ENCODE measurements at regions not wholly inside any gene's neighbourhood (a gene's known extent, or its start where the extent isn't known, plus 50 kb on each side); places are given as distances from the start of the nearest gene placed in this dataset.

DNA sequence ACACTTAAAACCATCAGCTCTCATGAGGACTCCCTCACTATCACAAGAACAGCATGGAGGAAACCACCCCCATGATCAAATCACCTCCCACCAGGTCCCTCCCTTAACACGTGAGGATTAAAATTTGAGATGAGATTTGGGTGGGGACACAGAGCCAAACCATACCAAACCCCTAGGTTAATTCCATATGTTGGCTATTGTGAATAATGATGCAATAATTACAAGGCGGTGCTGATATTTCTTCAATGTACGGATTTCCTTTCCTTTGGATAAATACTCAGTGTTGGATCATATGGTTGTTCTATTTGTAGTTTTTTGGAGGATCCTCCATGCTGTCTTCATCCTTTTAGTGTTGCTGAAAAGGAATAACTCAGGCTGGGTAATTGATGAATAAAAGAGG is 652.1 kb upstream of the PKDCC start:
- TF ChIP-seq, protein P1, sequence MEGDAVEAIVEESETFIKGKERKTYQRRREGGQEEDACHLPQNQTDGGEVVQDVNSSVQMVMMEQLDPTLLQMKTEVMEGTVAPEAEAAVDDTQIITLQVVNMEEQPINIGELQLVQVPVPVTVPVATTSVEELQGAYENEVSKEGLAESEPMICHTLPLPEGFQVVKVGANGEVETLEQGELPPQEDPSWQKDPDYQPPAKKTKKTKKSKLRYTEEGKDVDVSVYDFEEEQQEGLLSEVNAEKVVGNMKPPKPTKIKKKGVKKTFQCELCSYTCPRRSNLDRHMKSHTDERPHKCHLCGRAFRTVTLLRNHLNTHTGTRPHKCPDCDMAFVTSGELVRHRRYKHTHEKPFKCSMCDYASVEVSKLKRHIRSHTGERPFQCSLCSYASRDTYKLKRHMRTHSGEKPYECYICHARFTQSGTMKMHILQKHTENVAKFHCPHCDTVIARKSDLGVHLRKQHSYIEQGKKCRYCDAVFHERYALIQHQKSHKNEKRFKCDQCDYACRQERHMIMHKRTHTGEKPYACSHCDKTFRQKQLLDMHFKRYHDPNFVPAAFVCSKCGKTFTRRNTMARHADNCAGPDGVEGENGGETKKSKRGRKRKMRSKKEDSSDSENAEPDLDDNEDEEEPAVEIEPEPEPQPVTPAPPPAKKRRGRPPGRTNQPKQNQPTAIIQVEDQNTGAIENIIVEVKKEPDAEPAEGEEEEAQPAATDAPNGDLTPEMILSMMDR (IDR thresholded peaks at IDR 0.05; ENCODE audit: control insufficient read depth, insufficient read depth, low read depth, low read length, missing control alignments), result no peak
- no peak overlapping the region for H3K4me3 ChIP-seq (ENCODE audit: control insufficient read depth, low read depth, low read length)
- no peak for DNase-seq (ENCODE audit: low read depth)

- TF ChIP-seq, protein P1 (IDR thresholded peaks at IDR 0.05; ENCODE audit: control insufficient read depth, insufficient read depth, low read depth, low read length, missing control alignments), result no peak
- no peak overlapping the region for H3K4me3 ChIP-seq (ENCODE audit: control insufficient read depth, low read depth, low read length)
- DNase-seq (ENCODE audit: low read depth), result no peak
Observed at GRCh38 chr2:41399437-41400087, 648.3 kb upstream of the PKDCC start.

DNA sequence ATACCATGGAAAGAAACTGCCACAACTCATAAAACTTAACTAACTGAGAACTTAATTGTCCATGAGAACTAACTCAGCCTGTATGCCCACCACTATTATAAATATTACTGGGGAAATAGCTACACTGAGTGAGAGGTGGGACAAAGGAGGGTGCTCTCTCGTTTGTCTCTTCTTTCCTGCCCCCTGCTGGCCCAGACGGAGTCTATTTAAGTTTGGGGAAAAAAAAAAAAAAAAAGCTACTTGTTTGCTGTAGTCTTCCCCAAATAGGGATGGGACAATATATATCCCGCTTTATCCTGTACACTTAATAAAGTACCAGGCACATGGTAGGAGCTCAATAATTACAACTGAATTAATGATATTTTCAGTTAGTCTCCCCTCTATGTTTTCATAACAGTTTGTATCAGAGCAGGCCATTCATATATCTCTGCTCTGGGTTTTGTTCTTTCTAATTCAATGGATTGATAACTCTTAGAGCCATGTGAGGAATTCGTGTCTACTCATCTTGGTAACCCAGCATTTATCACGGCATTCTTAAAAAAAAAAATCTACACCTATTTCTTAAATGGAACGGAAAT is 647.6 kb upstream of the PKDCC start:
- TF ChIP-seq, protein P1 (IDR thresholded peaks at IDR 0.05; ENCODE audit: control insufficient read depth, insufficient read depth, low read depth, low read length, missing control alignments), result no peak
- no peak overlapping the region for H3K4me3 ChIP-seq (ENCODE audit: control insufficient read depth, low read depth, low read length)
- no peak for DNase-seq (ENCODE audit: low read depth)

- TF ChIP-seq, protein P1 (IDR thresholded peaks at IDR 0.05; ENCODE audit: control insufficient read depth, insufficient read depth, low read depth, low read length, missing control alignments), result no peak
- H3K4me3 ChIP-seq (ENCODE audit: control insufficient read depth, low read depth, low read length), result no peak overlapping the region
- no peak for DNase-seq (ENCODE audit: low read depth)
Observed at GRCh38 chr2:41405441-41405840, 642.4 kb upstream of the PKDCC start.

- no peak overlapping the region for H3K4me3 ChIP-seq (ENCODE audit: control insufficient read depth, low read depth, low read length)
- no peak for DNase-seq (ENCODE audit: low read depth)
- TF ChIP-seq, protein P1 (IDR thresholded peaks at IDR 0.05; ENCODE audit: control insufficient read depth, insufficient read depth, low read depth, low read length, missing control alignments), result no peak
Observed at GRCh38 chr2:41409328-41409727, 638.5 kb upstream of the PKDCC start.

- DNase-seq (ENCODE audit: low read depth), result no peak
- H3K4me3 ChIP-seq (ENCODE audit: control insufficient read depth, low read depth, low read length), result no peak overlapping the region
- TF ChIP-seq, protein P1 (IDR thresholded peaks at IDR 0.05; ENCODE audit: control insufficient read depth, insufficient read depth, low read depth, low read length, missing control alignments), result no peak
Observed at GRCh38 chr2:41410011-41410410, 637.8 kb upstream of the PKDCC start.
